ENCODE measurements at regions not wholly inside any gene's neighbourhood (a gene's known extent, or its start where the extent isn't known, plus 50 kb on each side); places are given as distances from the start of the nearest gene placed in this dataset.

- no peak overlapping the region for H3K4me2 ChIP-seq (ENCODE audit: extremely low read depth, insufficient read depth, low read length)
- H3K27ac ChIP-seq (ENCODE audit: insufficient read depth, low read length): no peak overlapping the region
- no peaks in the 10 kb centered on the region for H3K4me1 ChIP-seq (ENCODE audit: control insufficient read depth, extremely low read depth, insufficient read depth, low read length)
- TF ChIP-seq CTCF (conservative IDR thresholded peaks at IDR 0.05 in 1 of 2, IDR thresholded peaks at IDR 0.05 in 1 of 2; ENCODE audit: low read depth in 1 of 2, low read length in 2 of 2) (no peak), EZH2 (IDR thresholded peaks at IDR 0.05; ENCODE audit: low read length, missing control alignments) (no peak)
- H3K9me3 ChIP-seq (ENCODE audit: control insufficient read depth, insufficient read depth, low read depth, low read length): no peaks in the 10 kb centered on the region
- H3K36me3 ChIP-seq (ENCODE audit: control insufficient read depth, insufficient read depth, low read length): no peaks in the 10 kb centered on the region
- no peaks in the 10 kb centered on the region for H3K79me2 ChIP-seq (ENCODE audit: control insufficient read depth, insufficient read depth, low read length)
- no peak for DNase-seq (ENCODE audit: low read depth in 2 of 2)
- H3K9ac ChIP-seq (ENCODE audit: insufficient read depth, low read length): no peak overlapping the region
- no peak overlapping the region for H2AFZ ChIP-seq (ENCODE audit: low read length)
- no peak overlapping the region for H3K4me3 ChIP-seq (replicated peaks in 1 of 4; ENCODE audit: control extremely low read depth in 1 of 4, insufficient read depth in 1 of 4, low read depth in 3 of 4, low read length in 4 of 4)
- no peaks in the 10 kb centered on the region for H4K20me1 ChIP-seq (ENCODE audit: control insufficient read depth, extremely low read depth, insufficient read depth, low read length)
- peaks cover 39% of the 10 kb centered on the region for H3K27me3 ChIP-seq (ENCODE audit: control insufficient read depth, insufficient read depth, low read length)
Measured at GRCh38 chr21:38667291-38667870, 138.3 kb upstream of the ETS2 start.

- Histone ChIP-seq H3K36me3 (ENCODE audit: control insufficient read depth, insufficient read depth, low read length) (no peaks in the 10 kb centered on the region), H3K4me2 (ENCODE audit: extremely low read depth, insufficient read depth, low read length) (no peak overlapping the region), H2AFZ (ENCODE audit: low read length) (no peak overlapping the region), H3K79me2 (ENCODE audit: control insufficient read depth, insufficient read depth, low read length) (no peaks in the 10 kb centered on the region), H3K9me3 (ENCODE audit: control insufficient read depth, insufficient read depth, low read depth, low read length) (no peaks in the 10 kb centered on the region), H4K20me1 (ENCODE audit: control insufficient read depth, extremely low read depth, insufficient read depth, low read length) (no peaks in the 10 kb centered on the region), H3K27ac (ENCODE audit: insufficient read depth, low read length) (no peak overlapping the region), H3K4me3 (replicated peaks in 1 of 4; ENCODE audit: control extremely low read depth in 1 of 4, insufficient read depth in 1 of 4, low read depth in 3 of 4, low read length in 4 of 4) (no peak overlapping the region), H3K27me3 (ENCODE audit: control insufficient read depth, insufficient read depth, low read length) (peaks cover 36% of the 10 kb centered on the region), H3K9ac (ENCODE audit: insufficient read depth, low read length) (no peak overlapping the region), H3K4me1 (ENCODE audit: control insufficient read depth, extremely low read depth, insufficient read depth, low read length) (no peaks in the 10 kb centered on the region)
- DNase-seq (ENCODE audit: low read depth in 2 of 2): no peak
- TF ChIP-seq EZH2 (IDR thresholded peaks at IDR 0.05; ENCODE audit: low read length, missing control alignments) (no peak), CTCF (conservative IDR thresholded peaks at IDR 0.05 in 1 of 2, IDR thresholded peaks at IDR 0.05 in 1 of 2; ENCODE audit: low read depth in 1 of 2, low read length in 2 of 2) (no peak)
Measured at GRCh38 chr21:38668067-38668466, 137.7 kb upstream of the ETS2 start.

GRCh38 chr21:38668541-38668940 is 137.2 kb upstream of the ETS2 start:
- Histone ChIP-seq H3K4me2 (ENCODE audit: extremely low read depth, insufficient read depth, low read length) (no peak overlapping the region), H4K20me1 (ENCODE audit: control insufficient read depth, extremely low read depth, insufficient read depth, low read length) (no peaks in the 10 kb centered on the region), H3K4me3 (replicated peaks in 1 of 4; ENCODE audit: control extremely low read depth in 1 of 4, insufficient read depth in 1 of 4, low read depth in 3 of 4, low read length in 4 of 4) (no peak overlapping the region), H3K27ac (ENCODE audit: insufficient read depth, low read length) (no peak overlapping the region), H2AFZ (ENCODE audit: low read length) (no peak overlapping the region), H3K27me3 (ENCODE audit: control insufficient read depth, insufficient read depth, low read length) (peaks cover 33% of the 10 kb centered on the region), H3K4me1 (ENCODE audit: control insufficient read depth, extremely low read depth, insufficient read depth, low read length) (no peaks in the 10 kb centered on the region), H3K79me2 (ENCODE audit: control insufficient read depth, insufficient read depth, low read length) (no peaks in the 10 kb centered on the region), H3K9ac (ENCODE audit: insufficient read depth, low read length) (no peak overlapping the region), H3K36me3 (ENCODE audit: control insufficient read depth, insufficient read depth, low read length) (no peaks in the 10 kb centered on the region), H3K9me3 (ENCODE audit: control insufficient read depth, insufficient read depth, low read depth, low read length) (no peaks in the 10 kb centered on the region)
- TF ChIP-seq CTCF (conservative IDR thresholded peaks at IDR 0.05 in 1 of 2, IDR thresholded peaks at IDR 0.05 in 1 of 2; ENCODE audit: low read depth in 1 of 2, low read length in 2 of 2) (no peak), EZH2 (IDR thresholded peaks at IDR 0.05; ENCODE audit: low read length, missing control alignments) (no peak)
- no peak for DNase-seq (ENCODE audit: low read depth in 2 of 2)

All from fibroblast of lung (primary cell).